Psoas muscle (tissue), 7 donors: ENCODE measurements at regions not wholly inside any gene's neighbourhood (a gene's known extent, or its start where the extent isn't known, plus 50 kb on each side); places are given as distances from the start of the nearest gene placed in this dataset.

ENCODE experiments used
- ATAC-seq, 4 donors: fragments of 200-7000 bp; cut with Tn5 transposase; one replicate each; pipeline ENCODE4 v1.9.1; 2020; ENCODE audit warnings: moderate library complexity in 3 of 4, mild to moderate bottlenecking in 2 of 4
- DNase-seq, 2 donors: peaks; one replicate each; pipeline ENCODE4 v3.0.0-alpha.2; 2020
- H3K27ac ChIP-seq: fragments of 200-600 bp; one replicate; pipeline ENCODE4 v1.8.0; 2022
- H3K27me3 ChIP-seq, 3 donors: fragments of 200-600 bp in 1 of 3; one replicate each; pipeline versions ENCODE4 v1.6.1 to v1.8.0; 2013 to 2022; ENCODE audit warnings: low read length in 2 of 3, mild to moderate bottlenecking in 2 of 3, moderate library complexity in 1 of 3; ENCODE audit not compliant: insufficient read depth in 3 of 3
- H3K36me3 ChIP-seq, 2 donors: fragments of 200-600 bp in 1 of 2; one replicate each; pipeline versions ENCODE4 v1.6.1 to v1.8.0; 2013 to 2022; ENCODE audit warnings: low read depth in 1 of 2, mild to moderate bottlenecking in 1 of 2, moderate library complexity in 1 of 2; ENCODE audit not compliant: insufficient read depth in 1 of 2
- H3K4me1 ChIP-seq: fragments of 200-600 bp; one replicate; pipeline ENCODE4 v1.8.0; 2022
- H3K4me3 ChIP-seq: fragments of 200-600 bp; one replicate; pipeline ENCODE4 v1.8.0; 2022; ENCODE audit warnings: mild to moderate bottlenecking
- H3K9me3 ChIP-seq: fragments of 200-600 bp; one replicate; pipeline ENCODE4 v1.8.0; 2022
- WGBS, 3 donors: extraction: QIAGEN DNeasy Blood & Tissue Kit; methylation state at CpG; one replicate each; pipeline versions ENCODE4 v1.1.6 to v1.1.7; 2013; 5-methylcytosine and 5-hydroxymethylcytosine counted together
- intact Hi-C, 2 donors: fragments of 100-400 bp; cut with DNase I; formaldehyde crosslinking; loops; one replicate each; pipeline versions ENCODE4 v1.11.0 to v1.14.2; 2022
- TF ChIP-seq, protein P1 (sequence below): fragments of 200-600 bp; IDR thresholded peaks from one replicate; pipeline ENCODE4 v1.8.0; 2022; ENCODE audit warnings: antibody characterized with exemption
- donor health status: healthy with polysubstance abuse.
- donor health status: DM: no; HTN: no; CAD: no; lungs with moderate emphysema.
- donor health status: Bipolar disorder and iron deficiency.
- donor health status: healthy.
- donor health status: DM: yes; HTN: yes; CAD: no.
- donor health status: DM: no; HTN: no; CAD: no.
- donor health status: DM: yes; HTN: yes; CAD: no.

DNA sequence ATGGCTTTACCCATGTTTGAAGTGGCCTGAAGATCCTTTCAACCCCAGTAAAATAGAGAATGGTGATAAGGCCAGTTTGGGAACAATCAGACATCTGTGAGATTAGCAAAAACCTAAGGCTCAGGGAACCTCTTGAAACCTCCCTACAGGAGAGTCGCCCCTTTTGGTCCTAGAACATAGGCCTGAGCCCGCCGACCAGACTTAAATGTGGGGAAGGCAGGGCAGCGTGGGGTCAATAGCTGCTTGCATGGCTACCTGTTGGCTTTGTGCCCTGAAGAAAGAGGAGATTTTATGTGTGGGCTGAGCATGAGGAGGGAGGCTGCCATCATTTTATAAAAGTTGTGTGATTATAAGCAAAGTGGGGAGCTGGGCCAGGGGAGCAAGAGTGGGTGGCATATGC lies 97.6 kb upstream of the TBX20 start:
- TF ChIP-seq, protein P1, sequence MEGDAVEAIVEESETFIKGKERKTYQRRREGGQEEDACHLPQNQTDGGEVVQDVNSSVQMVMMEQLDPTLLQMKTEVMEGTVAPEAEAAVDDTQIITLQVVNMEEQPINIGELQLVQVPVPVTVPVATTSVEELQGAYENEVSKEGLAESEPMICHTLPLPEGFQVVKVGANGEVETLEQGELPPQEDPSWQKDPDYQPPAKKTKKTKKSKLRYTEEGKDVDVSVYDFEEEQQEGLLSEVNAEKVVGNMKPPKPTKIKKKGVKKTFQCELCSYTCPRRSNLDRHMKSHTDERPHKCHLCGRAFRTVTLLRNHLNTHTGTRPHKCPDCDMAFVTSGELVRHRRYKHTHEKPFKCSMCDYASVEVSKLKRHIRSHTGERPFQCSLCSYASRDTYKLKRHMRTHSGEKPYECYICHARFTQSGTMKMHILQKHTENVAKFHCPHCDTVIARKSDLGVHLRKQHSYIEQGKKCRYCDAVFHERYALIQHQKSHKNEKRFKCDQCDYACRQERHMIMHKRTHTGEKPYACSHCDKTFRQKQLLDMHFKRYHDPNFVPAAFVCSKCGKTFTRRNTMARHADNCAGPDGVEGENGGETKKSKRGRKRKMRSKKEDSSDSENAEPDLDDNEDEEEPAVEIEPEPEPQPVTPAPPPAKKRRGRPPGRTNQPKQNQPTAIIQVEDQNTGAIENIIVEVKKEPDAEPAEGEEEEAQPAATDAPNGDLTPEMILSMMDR: no peak
- Histone ChIP-seq H3K9me3 (no peaks in the 10 kb centered on the region), H3K4me3 (no peak overlapping the region), H3K4me1 (no peaks in the 10 kb centered on the region), H3K36me3 (no peaks in the 10 kb centered on the region), H3K27ac (no peak overlapping the region), H3K27me3 (no peaks in the 10 kb centered on the region)
- 89 to 92% (median 91%) methylated on average over 4 of the region's 4 CpGs for WGBS, 3 donors
- ATAC-seq (no peak), DNase-seq (no peak)
- intact Hi-C loops: no loop called here

DNA sequence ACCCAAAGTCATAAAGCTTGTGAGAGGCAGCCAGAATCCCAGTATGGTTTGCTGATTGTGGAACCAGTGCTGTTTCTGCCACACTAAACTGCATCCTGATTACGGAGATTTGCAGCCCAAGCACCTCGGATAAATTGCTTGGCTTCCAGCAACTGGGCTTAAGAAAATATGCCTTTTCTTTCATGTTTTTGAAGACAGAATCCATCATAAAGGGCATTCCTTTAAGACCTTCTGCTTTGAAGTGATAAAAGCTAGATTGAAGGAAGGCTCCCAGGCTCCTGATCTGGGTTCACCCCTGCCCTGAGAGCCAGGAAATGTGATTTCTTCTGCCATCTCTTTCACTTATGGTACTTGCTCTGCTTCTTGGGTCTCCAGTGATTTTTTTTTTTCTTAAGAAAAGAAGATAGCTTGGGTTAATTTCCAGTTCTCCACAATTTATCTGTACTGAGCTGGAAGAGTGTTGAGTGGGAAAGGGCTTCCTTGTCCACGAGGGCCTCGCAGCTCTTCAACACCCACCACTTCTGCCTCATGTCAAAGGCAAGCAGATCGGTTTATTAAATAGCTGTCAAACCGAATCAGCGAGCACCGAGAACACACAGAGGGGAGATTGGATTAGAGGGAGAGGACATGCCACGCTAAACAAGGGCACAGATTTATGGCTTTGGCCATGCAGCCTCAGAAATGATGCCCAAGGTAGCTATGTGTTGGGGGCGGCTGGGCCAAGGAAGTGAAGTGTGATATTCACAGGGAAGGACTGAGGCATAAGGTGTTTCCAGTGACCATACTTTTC lies 94.9 kb upstream of the TBX20 start:
- Histone ChIP-seq H3K36me3 (no peaks in the 10 kb centered on the region), H3K27me3 (no peaks in the 10 kb centered on the region), H3K4me1 (no peaks in the 10 kb centered on the region), H3K9me3 (no peaks in the 10 kb centered on the region), H3K27ac (no peak overlapping the region), H3K4me3 (no peak overlapping the region)
- WGBS, 3 donors: 70 to 79% (median 75%) methylated on average over 10 of the region's 10 CpGs
- TF ChIP-seq, protein P1: no peak
- intact Hi-C loops: no loop called here
- ATAC-seq (no peak), DNase-seq (no peak)

DNA sequence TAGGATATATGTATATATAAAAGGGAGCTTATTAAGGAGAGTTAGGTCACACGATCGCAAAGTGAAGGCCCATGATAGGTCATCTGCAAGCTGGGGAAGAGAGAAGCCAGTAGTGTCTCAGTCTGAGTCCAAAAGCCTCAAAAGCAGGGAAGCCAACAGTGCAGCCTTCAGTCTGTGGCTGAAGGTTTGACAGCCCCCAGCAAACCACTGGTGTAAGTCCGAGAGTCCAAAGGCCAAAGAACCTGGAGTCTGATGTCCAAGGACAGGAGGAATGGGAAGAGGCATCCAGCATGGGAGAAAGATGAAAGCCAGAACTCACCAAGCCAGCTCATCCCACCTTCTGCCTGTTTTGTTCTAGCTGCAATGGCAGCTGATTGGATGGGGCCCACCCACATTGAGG lies 88.9 kb upstream of the TBX20 start:
- Histone ChIP-seq H3K9me3 (no peaks in the 10 kb centered on the region), H3K4me1 (no peaks in the 10 kb centered on the region), H3K36me3 (no peaks in the 10 kb centered on the region), H3K27ac (no peak overlapping the region), H3K4me3 (no peak overlapping the region), H3K27me3 (no peaks in the 10 kb centered on the region)
- no peak for ATAC-seq
- DNase-seq: no peak
- 88 to 89% (median 88%) methylated on average over 3 of the region's 3 CpGs for WGBS, 3 donors
- intact Hi-C loops: no loop called here
- TF ChIP-seq, protein P1: no peak

DNA sequence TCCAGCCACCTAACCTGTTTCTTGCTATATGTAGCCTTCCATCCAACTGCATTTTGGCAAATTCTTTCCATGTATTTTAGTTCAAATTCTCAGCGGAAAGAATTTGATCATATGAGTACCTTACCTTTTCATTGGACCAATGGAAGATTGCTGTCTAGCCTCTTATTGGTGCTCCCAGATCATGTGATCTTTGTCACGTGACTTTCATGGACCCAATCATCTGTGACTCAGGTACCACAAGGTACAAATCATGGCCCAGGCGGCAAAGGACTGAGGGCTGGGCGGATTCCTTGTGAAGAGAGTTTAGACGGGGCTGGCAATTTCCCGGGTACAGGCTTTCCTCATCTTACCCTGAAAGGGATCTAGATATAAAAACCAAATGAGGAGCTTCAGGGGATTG lies 85.9 kb upstream of the TBX20 start:
- TF ChIP-seq, protein P1: no peak
- 89 to 92% (median 91%) methylated on average over 6 of the region's 6 CpGs for WGBS, 3 donors
- ATAC-seq (no peak), DNase-seq (no peak)
- Histone ChIP-seq H3K9me3 (no peaks in the 10 kb centered on the region), H3K4me1 (no peaks in the 10 kb centered on the region), H3K27ac (no peak overlapping the region), H3K36me3 (no peaks in the 10 kb centered on the region), H3K27me3 (no peaks in the 10 kb centered on the region), H3K4me3 (no peak overlapping the region)
- intact Hi-C loops: no loop called here

DNA sequence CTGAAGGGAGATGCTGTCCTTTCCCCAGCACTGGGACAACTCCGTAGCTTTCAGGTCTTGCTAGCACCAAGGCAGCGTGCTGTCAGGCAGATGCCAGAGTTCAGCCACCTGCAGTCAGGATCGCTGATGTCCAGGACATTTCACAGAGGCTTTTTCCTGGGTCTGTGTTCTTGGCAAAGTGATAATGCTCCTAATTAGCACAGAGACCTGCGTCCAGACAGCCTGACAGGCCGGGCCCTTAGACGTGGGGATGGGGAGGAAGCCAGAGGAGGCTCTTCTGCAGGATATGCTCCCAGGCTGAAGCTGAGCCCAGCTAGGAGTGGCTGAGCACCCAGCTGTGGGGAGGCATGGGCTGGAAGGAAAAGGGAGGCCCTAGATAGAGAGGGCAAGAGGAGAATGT lies 82.5 kb upstream of the TBX20 start:
- H3K9me3 ChIP-seq: no peaks in the 10 kb centered on the region
- H3K27ac ChIP-seq: no peak overlapping the region
- no peaks in the 10 kb centered on the region for H3K36me3 ChIP-seq
- DNase-seq (no peak), ATAC-seq (no peak)
- intact Hi-C loops: no loop called here
- no peak overlapping the region for H3K4me3 ChIP-seq
- H3K4me1 ChIP-seq: no peaks in the 10 kb centered on the region
- TF ChIP-seq, protein P1: no peak
- 49 to 52% (median 49%) methylated on average over 6 of the region's 6 CpGs for WGBS, 3 donors
- no peaks in the 10 kb centered on the region for H3K27me3 ChIP-seq
